WTC11 (cell line): ENCODE measurements at regions not wholly inside any gene's neighbourhood (a gene's known extent, or its start where the extent isn't known, plus 50 kb on each side); places are given as distances from the start of the nearest gene placed in this dataset.

ENCODE experiments used
- ATAC-seq: fragments of 200-7000 bp; cut with Tn5 transposase; 2 replicates; pipeline ENCODE4 v1.10.0; 2021; ENCODE audit warnings: mild to moderate bottlenecking, moderate library complexity
- CTCF ChIA-PET: fragments of 300-600 bp; sonication (Branson Sonifier 250); formaldehyde crosslinking; loops from one replicate; lab custom pipeline; 2021; ENCODE audit warnings: antibody characterized with exemption; lab: Charles Lee
- POLR2A ChIA-PET: fragments of 350-600 bp; sonication (Branson Sonifier 250); formaldehyde crosslinking; loops from one replicate; lab custom pipeline; 2021; ENCODE audit warnings: antibody characterized with exemption; lab: Charles Lee
- DNase-seq: peaks from one replicate; pipeline ENCODE4 v3.0.0; 2021; ENCODE audit warnings: low spot score
- H3K27ac Mint-ChIP-seq: 2 replicates; pipeline ENCODE4 v1.8.0; 2021; ENCODE audit warnings: mixed read lengths
- H3K27me3 Mint-ChIP-seq: 2 replicates; pipeline ENCODE4 v1.8.0; 2021; ENCODE audit warnings: low read depth, mild to moderate bottlenecking, moderate library complexity, mixed read lengths
- H3K36me3 Mint-ChIP-seq: 2 replicates; pipeline ENCODE4 v1.8.0; 2021; ENCODE audit warnings: mixed read lengths
- H3K4me1 Mint-ChIP-seq: 2 replicates; pipeline ENCODE4 v1.8.0; 2022; ENCODE audit warnings: mixed read lengths
- H3K4me3 Mint-ChIP-seq: 2 replicates; pipeline ENCODE4 v1.8.0; 2021; ENCODE audit warnings: mild to moderate bottlenecking, moderate library complexity, mixed read lengths
- H3K9me3 Mint-ChIP-seq: 2 replicates; pipeline ENCODE4 v1.8.0; 2021; ENCODE audit warnings: mixed read lengths
- AFF4 ChIP-seq: sonication (generic); formaldehyde crosslinking; IDR thresholded peaks from 2 replicates; pipeline ENCODE4 v1.8.1; 2023; ENCODE audit warnings: mild to moderate bottlenecking, missing genetic modification reagents, borderline replicate concordance
- AR ChIP-seq: fragments of 250-450 bp; sonication (Bioruptor Pico); IDR thresholded peaks from 2 replicates; pipeline ENCODE4 v1.9.0; 2021; ENCODE audit warnings: mild to moderate bottlenecking
- ATF1 ChIP-seq: sonication (generic); formaldehyde crosslinking; IDR thresholded peaks from 2 replicates; pipeline ENCODE4 v1.8.1; 2023; ENCODE audit warnings: mild to moderate bottlenecking, moderate library complexity, missing genetic modification reagents
- CREB1 ChIP-seq: sonication (generic); formaldehyde crosslinking; IDR thresholded peaks from 2 replicates; pipeline ENCODE4 v1.8.0; 2023; ENCODE audit warnings: mild to moderate bottlenecking, missing genetic modification reagents
- EMX1 ChIP-seq: fragments of 250-450 bp; sonication (Bioruptor Pico); IDR thresholded peaks from 2 replicates; pipeline ENCODE4 v1.8.0; 2021; ENCODE audit warnings: mild to moderate bottlenecking
- FOXJ3 ChIP-seq: sonication (generic); formaldehyde crosslinking; IDR thresholded peaks from 2 replicates; pipeline ENCODE4 v1.9.0; 2021; ENCODE audit warnings: missing genetic modification reagents, mild to moderate bottlenecking, borderline replicate concordance
- STAT6 ChIP-seq: sonication (generic); formaldehyde crosslinking; conservative IDR thresholded peaks from 2 replicates; pipeline ENCODE4 v1.8.1; 2023; ENCODE audit warnings: mild to moderate bottlenecking, low read depth, missing genetic modification reagents, moderate library complexity
- ZNF219 ChIP-seq: sonication (generic); formaldehyde crosslinking; IDR thresholded peaks from 2 replicates; pipeline ENCODE4 v1.8.0; 2023; ENCODE audit warnings: missing genetic modification reagents, mild to moderate bottlenecking, borderline replicate concordance
- ZNF532 ChIP-seq: fragments of 250-450 bp; sonication (Bioruptor Pico); IDR thresholded peaks from 2 replicates; pipeline ENCODE4 v1.9.0; 2021; ENCODE audit warnings: mild to moderate bottlenecking, borderline replicate concordance

GRCh38 chr2:18373081-18373480 lies 187.4 kb downstream of the RDH14 start:
- Mint-ChIP-seq H3K4me1 (no peaks in the 10 kb centered on the region), H3K4me3 (no peak overlapping the region), H3K27me3 (no peaks in the 10 kb centered on the region), H3K9me3 (no peaks in the 10 kb centered on the region), H3K27ac (no peak overlapping the region), H3K36me3 (no peaks in the 10 kb centered on the region)
- TF ChIP-seq CREB1 (no peak), ATF1 (CRISPR knock-in tag) (no peak)
- POLR2A ChIA-PET, result no interaction called here
- no peak for DNase-seq
- no peak for ATAC-seq
- CTCF ChIA-PET, result interaction anchor here (1.0 kb wide), 1 partner anchor 128 kb away, joined by 3 read pairs; no protein-coding TSS in a partner anchor

GRCh38 chr2:18372641-18373040 lies 187.8 kb downstream of the RDH14 start:
- Mint-ChIP-seq H3K4me1 (no peaks in the 10 kb centered on the region), H3K4me3 (no peak overlapping the region), H3K27me3 (no peaks in the 10 kb centered on the region), H3K27ac (no peak overlapping the region), H3K9me3 (no peaks in the 10 kb centered on the region), H3K36me3 (no peaks in the 10 kb centered on the region)
- POLR2A ChIA-PET, result no interaction called here
- TF ChIP-seq ZNF219 (CRISPR knock-in tag), result no peak
- no peak for TF ChIP-seq EMX1 (CRISPR knock-in tag)
- no peak for TF ChIP-seq AFF4 (CRISPR knock-in tag)
- no peak for TF ChIP-seq STAT6
- no peak for TF ChIP-seq ZNF532 (CRISPR knock-in tag)
- TF ChIP-seq AR (CRISPR knock-in tag), result no peak
- no peak for TF ChIP-seq FOXJ3
- CTCF ChIA-PET, result no interaction called here
- DNase-seq (no peak), ATAC-seq (no peak)
